Right lung (tissue), 2 donors: ENCODE measurements at regions not wholly inside any gene's neighbourhood (a gene's known extent, or its start where the extent isn't known, plus 50 kb on each side); places are given as distances from the start of the nearest gene placed in this dataset.
"Not testable (repeated sequence)": the region's sequence is repeated elsewhere in the genome, so short reads cannot be mapped to it uniquely, and the experiment has no call there.

ENCODE experiments used
- DNase-seq, 2 donors: peaks; one replicate each; pipeline ENCODE4 v3.0.0-alpha.2; 2013

DNA sequence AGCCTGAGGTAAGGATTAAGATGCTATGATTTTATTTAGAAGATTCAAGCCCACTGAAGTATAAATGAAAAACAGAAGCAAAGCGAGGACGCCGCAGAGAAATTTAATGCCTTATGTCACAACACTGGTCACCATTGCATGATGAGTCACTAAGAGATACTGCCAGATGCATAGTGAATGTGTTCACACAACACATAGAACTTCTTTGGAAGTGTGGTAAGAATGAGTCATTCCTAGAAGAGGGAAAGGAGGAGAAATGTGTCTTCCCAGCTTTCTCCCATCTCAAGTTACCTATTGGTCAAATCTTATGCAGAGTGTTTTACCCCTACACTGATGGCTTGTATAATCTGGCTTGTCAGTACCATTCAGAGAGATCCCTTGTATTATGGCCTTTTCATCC, 465.3 kb upstream of the ARRDC3 start:
- no peak for DNase-seq

GRCh38 chr5:91841423-91841822, 458.3 kb upstream of the ARRDC3 start:
- DNase-seq: no peak

GRCh38 chr5:91840412-91840811, 457.3 kb upstream of the ARRDC3 start:
- DNase-seq: no peak

DNA sequence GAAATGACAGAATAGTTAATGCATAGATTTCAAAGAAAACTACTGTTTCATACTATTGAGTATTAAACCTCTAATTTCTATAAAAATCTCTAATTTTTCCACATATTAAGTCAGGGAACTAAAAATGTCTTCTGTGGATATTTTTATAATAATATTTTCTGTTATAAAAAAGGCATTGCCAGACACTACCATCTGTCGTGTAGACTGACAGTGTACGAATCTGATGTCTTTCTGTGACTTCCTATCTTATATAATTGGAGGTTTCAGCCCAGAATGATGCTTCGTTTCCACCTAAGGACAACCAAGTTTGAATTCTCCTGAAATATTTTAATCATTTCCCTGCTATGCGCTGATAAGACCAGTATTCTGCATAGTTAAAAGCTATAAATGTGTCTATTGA, 456.6 kb upstream of the ARRDC3 start:
- DNase-seq: no peak

GRCh38 chr5:91839233-91839632, 456.1 kb upstream of the ARRDC3 start:
- DNase-seq: no peak

GRCh38 chr5:91830361-91830953, 447.3 kb upstream of the ARRDC3 start:
- DNase-seq: peak; percentile 35 to 42

DNA sequence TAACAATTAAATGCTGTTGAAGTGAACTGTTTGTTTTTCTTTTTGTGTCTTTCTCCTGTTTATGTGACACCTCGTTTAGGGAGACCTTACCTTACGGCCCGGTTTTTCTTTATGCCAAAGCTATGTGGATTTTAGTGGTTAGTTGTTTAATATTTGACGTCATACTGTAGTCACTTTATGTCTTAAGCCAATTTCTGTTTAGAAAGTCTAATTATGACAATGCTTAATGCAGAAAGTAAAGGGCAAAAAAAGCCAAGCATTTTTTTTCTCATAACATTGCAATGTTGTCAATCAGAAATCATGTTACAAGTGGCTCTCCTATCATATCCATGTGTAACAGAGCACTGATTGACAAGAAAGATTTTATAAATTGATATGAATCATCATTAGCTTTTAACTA, 442.5 kb upstream of the ARRDC3 start:
- no peak for DNase-seq

GRCh38 chr5:91824406-91824805, 441.3 kb upstream of the ARRDC3 start:
- DNase-seq: no peak

GRCh38 chr5:91820874-91821273, 437.8 kb upstream of the ARRDC3 start:
- no peak for DNase-seq

- DNase-seq: no peak
Observed at GRCh38 chr5:91816681-91817080, 433.6 kb upstream of the ARRDC3 start.

DNA sequence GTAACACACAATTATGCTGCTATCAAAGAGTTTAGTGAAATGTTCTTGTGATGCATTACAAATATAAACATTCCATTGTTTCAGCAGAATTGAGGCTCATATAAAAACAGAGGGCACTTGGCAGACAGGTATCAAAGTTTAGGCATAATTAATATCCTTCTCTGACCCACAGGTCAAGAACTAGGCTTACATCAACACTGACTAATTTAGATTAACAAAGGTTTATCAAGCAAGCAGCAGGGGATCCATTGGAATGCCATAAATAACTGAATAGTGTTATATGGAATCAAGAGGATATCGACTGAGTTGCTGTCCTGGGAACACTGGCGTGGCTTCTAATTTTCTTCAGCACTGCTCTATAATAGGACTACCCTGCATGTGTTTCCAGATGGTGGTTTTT, 414.5 kb upstream of the ARRDC3 start:
- DNase-seq: no peak

- DNase-seq: no peak
Observed at GRCh38 chr5:91794856-91795548, 411.9 kb upstream of the ARRDC3 start.

DNA sequence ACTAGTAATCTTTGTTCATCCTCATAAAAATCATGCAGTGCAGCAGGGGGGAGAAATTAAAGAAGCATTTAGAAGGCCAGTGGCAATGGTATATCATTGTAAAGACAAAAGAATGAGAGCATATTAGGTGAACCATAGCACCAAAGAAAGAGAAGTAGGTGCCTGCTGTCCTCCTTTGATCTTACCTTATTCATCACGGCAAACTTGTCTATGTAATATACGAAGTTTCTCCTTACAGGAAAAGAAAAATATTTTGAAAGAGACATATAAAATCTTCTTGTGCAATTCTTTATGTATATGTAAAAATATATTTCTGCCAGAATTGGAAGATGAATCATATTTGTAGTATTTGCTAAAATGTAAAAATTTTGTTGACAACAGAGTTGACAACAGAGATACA, 411.3 kb upstream of the ARRDC3 start:
- DNase-seq: no peak

DNA sequence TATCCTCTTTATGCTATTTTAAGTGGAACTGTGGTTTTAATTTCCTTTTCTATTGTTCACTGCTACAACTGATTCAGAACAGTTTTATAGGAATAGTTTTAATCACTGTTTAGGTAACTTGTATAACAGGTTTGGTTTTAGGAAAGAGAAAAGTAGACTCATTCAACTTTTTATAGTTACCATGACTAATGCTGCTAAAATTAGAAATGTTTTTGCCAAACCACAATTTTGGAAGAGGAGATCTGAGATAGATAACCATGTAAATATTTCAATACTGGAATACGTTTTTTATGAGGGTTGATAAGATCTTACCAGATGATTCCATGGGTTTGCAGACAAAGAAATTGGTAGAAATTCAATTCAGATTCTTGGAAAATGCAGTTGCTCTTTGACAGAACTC, 404.6 kb upstream of the ARRDC3 start:
- DNase-seq: no peak

GRCh38 chr5:91777671-91778070, 394.6 kb upstream of the ARRDC3 start:
- DNase-seq: no peak

DNA sequence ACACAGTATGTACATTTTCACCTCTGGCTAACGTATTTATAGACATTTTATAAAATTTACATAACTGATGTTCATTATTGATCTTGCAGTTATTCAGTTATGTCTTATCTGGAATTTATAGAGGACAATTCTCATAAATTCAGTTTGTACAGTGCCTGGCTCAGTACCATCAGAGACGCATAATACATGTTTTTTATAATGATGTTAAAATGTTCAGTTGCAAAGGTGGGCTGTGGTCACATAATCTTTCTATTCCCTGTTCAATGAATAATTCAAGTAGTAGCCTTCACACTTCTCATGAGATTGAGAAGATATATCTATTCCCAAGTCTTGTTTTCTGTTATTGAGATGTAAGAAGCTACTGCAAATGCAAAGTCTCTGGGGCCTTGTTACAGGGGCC, 393.1 kb upstream of the ARRDC3 start:
- no peak for DNase-seq

GRCh38 chr5:91770400-91770799, 387.3 kb upstream of the ARRDC3 start:
- no peak for DNase-seq

GRCh38 chr5:91757383-91757782, 374.3 kb upstream of the ARRDC3 start:
- not testable (repeated sequence) for DNase-seq

GRCh38 chr5:91754990-91755389, 371.9 kb upstream of the ARRDC3 start:
- no peak for DNase-seq

DNA sequence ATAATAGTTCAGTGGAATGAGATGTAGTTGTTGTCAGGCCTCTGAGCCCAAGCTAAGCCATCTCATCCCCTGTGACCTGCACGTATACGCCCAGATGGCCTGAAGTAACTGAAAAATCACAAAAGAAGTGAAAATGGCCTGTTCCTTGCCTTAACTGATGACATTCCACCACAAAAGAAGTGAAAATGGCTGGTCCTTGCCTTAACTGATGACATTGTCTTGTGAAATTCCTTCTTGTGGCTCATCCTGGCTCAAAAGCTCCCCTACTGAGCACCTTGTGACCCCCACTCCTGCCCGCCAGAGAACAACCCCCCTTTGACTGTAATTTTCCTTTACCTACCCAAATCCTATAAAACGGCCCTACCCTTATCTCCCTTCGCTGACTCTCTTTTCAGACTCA, 361.4 kb upstream of the ARRDC3 start:
- not testable (repeated sequence) for DNase-seq

DNA sequence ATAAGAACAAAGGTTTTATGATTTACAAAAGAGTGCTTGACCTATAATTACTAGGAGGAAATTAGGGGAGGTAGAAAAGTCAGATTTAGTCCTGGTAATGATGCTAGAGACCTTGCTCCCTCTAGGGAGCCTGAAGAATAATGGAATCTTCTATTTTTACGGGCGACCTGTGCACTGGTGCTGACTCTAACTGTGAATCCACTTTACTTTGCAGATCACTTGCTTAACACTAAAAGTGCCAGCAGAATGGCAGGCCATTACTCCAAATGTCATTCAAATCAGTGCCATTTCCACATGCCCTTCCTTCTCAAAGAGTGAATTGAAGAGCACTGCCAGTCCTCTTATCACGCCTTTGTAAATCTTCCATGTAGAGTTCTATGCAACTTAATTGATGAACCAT, 359.4 kb upstream of the ARRDC3 start:
- DNase-seq: no peak

DNA sequence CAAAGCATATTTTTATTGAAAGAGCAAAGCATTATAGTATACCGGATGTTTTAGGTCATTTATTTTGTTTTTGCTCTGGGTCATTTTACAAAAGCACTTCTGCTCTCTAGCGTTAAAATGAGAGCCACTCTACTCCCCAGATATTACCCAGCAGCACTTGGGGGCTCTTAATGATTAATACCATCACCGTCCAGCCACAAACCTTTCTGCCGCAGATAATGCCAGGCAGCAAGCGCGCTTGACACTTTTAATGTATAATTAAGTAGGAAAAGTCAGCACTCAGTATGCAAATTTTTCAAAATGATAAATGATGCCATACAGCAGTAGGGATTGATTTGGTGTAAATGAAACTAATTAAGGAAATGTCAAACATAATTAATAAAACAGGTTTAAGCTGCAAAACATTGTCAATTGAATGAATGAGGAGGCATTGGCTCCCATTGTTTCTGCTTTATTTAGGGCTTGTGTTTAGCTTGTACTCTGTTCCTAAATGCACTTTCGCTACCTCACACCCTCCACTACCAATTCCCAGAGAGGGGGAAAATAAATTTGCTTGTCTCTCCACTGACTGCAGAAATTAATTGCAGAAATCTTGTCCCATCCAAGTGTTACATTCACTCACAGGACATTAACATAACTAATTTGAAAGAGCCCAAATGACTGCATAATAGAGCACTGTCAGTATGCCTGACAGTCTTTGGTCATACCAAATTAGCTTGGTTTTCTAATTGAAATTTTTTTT, 358.8 kb upstream of the ARRDC3 start:
- DNase-seq: no peak

DNA sequence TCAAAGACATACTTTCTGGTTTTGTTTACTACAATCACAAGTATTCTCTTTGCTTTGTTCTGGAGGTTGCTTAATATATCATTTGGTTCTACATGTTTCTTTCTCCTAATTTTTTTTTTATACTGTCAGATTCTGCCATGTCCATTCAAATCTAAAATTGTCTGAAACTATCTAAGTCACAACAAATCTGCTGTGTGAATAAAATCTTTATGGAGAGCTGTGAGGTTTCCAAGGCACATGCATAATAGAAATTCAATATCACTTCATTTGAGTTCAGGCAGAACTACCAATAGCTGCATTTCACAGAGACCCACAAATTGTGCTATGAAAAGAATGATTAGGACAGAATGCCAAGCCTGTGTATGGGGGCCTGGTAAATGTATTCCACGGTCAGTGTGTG, 346.9 kb upstream of the ARRDC3 start:
- DNase-seq: no peak
